Cerebellar cortex (tissue), 1 donor: ENCODE measurements at regions not wholly inside any gene's neighbourhood (a gene's known extent, or its start where the extent isn't known, plus 50 kb on each side); places are given as distances from the start of the nearest gene placed in this dataset.
"Not testable (repeated sequence)": the region's sequence is repeated elsewhere in the genome, so short reads cannot be mapped to it uniquely, and the experiment has no call there.

Experiments used
- DNase-seq: peaks from one replicate; pipeline ENCODE4 v3.0.0-alpha.2; 2015; ENCODE audit warnings: low spot score

- DNase-seq = no peak
Observed at GRCh38 chr5:154544646-154545045, 66.6 kb upstream of the HAND1 start.

GRCh38 chr5:154543380-154543779 lies 65.4 kb upstream of the HAND1 start:
- DNase-seq = no peak

DNA sequence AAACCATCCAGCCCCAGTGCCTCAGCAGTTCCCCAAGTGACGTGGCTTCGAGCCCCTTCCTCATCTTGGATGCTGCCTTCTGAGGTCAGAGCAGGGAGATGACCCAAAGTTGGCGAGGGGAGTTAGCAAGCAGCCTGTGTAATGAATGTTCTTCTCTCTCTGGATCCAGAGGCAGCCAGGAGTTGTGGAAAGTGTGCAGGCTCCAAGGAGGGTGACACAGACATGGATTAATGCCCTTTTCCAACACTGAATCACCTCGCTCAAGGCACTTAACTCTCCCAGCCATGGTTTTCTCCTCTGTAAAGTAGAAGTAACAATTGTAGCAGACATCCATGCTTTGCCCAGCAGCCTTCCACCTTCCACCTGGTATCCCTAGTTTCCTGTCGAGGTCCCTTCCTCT lies 64.6 kb upstream of the HAND1 start:
- no peak for DNase-seq

GRCh38 chr5:154542000-154542399 lies 64.0 kb upstream of the HAND1 start:
- no peak for DNase-seq

GRCh38 chr5:154541553-154541952 lies 63.5 kb upstream of the HAND1 start:
- no peak for DNase-seq

DNA sequence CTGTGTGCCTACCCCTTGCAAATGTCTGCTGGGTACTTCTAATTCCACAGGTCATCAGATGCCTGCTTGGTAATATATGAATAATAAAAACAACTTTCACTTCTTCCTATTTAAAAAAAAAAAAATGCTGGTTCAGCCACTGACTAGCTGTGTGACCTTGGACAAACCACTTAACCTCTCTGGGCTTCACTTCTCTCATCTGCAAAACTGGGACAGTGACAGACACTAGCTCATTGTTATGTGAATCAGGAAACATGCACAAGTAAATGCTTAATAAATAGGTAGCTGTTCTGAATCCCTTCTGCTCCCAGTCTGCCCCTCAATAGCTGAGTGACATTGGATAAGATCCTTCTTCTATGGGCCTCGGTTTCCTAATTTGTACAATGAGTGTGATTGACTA lies 62.6 kb upstream of the HAND1 start:
- DNase-seq = no peak

DNA sequence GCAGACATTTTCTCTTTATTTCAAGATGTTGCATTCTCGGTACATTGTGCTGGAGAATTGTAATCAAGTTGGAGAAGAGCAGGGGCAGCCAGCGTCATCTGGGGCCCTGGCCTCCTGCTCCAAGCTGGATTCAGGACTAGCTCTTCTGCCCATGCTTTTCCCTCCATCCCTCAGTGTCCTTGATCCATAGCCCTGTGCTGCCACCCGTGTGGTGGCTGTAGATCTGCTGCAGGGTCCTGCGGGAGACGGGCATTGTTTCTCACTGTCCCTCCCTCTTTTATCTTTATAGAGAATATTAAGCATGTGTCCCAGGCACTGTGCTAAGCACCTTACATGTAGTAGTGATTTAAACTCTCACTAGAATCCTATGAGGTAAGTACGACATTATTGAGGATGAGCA lies 60.5 kb upstream of the HAND1 start:
- no peak for DNase-seq

GRCh38 chr5:154536439-154536838 lies 58.4 kb upstream of the HAND1 start:
- not testable (repeated sequence) for DNase-seq

- no peak for DNase-seq
Observed at GRCh38 chr5:154535535-154535934, 57.5 kb upstream of the HAND1 start.

DNA sequence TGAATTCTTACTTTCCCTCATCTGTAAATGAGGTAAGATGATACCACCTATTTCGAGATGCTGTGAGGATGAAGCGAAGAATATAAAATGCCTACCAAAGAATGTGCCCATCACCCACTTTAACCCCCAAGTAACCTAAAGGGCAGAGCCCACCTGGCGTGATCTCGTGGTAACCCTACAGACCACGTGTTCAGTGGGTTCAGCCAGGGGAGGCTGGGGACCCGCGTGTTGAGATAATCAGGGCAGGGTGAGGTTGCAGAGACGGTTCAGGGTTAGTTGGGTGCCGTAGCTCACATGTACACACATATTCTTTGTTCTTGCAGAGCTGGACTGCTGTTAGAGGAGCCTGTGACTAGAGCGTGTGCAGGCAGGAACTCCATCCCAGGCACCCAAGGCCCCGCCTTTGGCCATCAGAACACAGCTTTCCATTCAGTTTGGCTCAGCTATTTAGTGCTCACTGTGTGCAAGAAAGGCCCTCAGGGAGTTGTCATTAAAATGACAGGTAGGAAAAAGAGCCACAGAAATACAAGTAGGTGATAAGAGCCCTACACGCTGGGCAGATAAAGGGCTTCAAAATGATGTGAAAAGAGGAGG lies 56.5 kb upstream of the HAND1 start:
- DNase-seq = no peak

DNA sequence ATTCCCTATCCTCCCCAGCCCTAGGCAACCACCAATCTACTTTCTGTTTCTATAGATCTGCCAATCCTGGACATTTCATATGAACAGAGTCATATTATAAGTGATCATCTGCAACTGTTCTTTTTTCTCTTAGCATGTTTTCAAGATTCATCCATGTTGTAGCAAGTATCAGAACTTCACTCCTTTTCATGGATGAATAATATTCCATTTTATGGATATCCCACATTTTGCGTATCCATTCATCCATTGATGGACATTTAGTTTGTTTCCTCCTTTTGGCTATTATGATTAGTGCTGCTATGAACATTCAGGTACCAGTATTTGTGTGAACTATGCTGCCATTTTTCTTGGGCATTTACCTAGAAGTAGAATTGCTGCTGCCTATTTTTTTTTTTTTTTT lies 51.3 kb upstream of the HAND1 start:
- DNase-seq = no peak

DNA sequence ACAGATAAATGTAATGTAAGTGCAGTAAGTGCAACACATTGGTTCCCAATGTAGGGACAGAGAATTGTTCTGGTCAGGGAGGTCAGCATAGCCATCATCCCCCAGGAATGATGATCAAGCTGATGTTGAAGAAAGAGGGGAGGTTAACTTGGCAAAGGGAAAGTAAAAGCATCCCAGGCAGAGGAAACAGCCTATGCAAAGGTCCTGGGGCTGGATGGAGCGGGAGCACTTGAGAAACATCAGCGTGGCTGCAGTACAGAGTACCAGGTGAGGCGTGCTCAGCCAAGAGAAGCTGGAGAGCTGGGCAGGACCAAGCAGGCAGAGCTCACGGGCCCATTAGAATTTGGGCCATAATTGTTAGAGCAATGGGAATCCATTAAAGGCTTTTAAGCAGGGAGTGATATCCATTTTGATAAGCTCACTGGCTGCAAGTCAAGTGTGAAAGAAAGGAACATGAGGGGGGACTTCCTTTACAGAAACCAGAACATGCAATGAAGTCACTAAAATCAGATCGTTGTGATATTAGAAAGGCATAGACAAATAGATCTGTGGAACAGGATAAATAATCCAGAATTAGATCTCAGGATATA lies 50.1 kb upstream of the HAND1 start:
- DNase-seq = no peak
